Stimulated activated CD4-positive, alpha-beta T cell treated with anti-CD3 and anti-CD28 coated beads, Interleukin-1b, Interleukin-23, amount 100 ng/mL, for 1 hour (primary cell): ENCODE measurements at regions not wholly inside any gene's neighbourhood (a gene's known extent, or its start where the extent isn't known, plus 50 kb on each side); places are given as distances from the start of the nearest gene placed in this dataset.
"Not testable (repeated sequence)": the region's sequence is repeated elsewhere in the genome, so short reads cannot be mapped to it uniquely, and the experiment has no call there.

Experiments used
- DNase-seq, 2 donors: peaks; one replicate each; pipeline ENCODE4 v3.0.0-alpha.2; 2020; ENCODE audit warnings: low read depth in 2 of 2

- no peak for DNase-seq
Observed at GRCh38 chr2:118469103-118469502, 378.3 kb downstream of the EN1 start.

- no peak for DNase-seq
Observed at GRCh38 chr2:118464546-118465265, 376.4 kb downstream of the INSIG2 start.

GRCh38 chr2:118464046-118464445, 375.8 kb downstream of the INSIG2 start:
- DNase-seq, result no peak

GRCh38 chr2:118460425-118460824, 372.2 kb downstream of the INSIG2 start:
- DNase-seq, result no peak

- no peak for DNase-seq
Observed at GRCh38 chr2:118459426-118459825, 371.2 kb downstream of the INSIG2 start.

- DNase-seq, result no peak
Observed at GRCh38 chr2:118457951-118458350, 369.7 kb downstream of the INSIG2 start.

- DNase-seq, result no peak
Observed at GRCh38 chr2:118449401-118449800, 361.1 kb downstream of the INSIG2 start.

GRCh38 chr2:118443596-118443995, 355.3 kb downstream of the INSIG2 start:
- DNase-seq, result no peak

GRCh38 chr2:118442996-118443553, 354.8 kb downstream of the INSIG2 start:
- no peak for DNase-seq

- DNase-seq, result no peak
Observed at GRCh38 chr2:118442046-118442445, 353.8 kb downstream of the INSIG2 start.

GRCh38 chr2:118440404-118441098, 352.3 kb downstream of the INSIG2 start:
- no peak for DNase-seq

GRCh38 chr2:118437501-118437900, 349.2 kb downstream of the INSIG2 start:
- no peak for DNase-seq

- DNase-seq, result no peak
Observed at GRCh38 chr2:118431997-118432396, 343.7 kb downstream of the INSIG2 start.

GRCh38 chr2:118431586-118431985, 343.3 kb downstream of the INSIG2 start:
- no peak for DNase-seq

- DNase-seq, result no peak
Observed at GRCh38 chr2:118431165-118431517, 342.9 kb downstream of the INSIG2 start.

- no peak for DNase-seq
Observed at GRCh38 chr2:118430510-118431164, 342.4 kb downstream of the INSIG2 start.

- DNase-seq, result no peak
Observed at GRCh38 chr2:118425191-118425590, 336.9 kb downstream of the INSIG2 start.

- no peak for DNase-seq
Observed at GRCh38 chr2:118423776-118424175, 335.5 kb downstream of the INSIG2 start.

- DNase-seq, result no peak
Observed at GRCh38 chr2:118421648-118422047, 333.4 kb downstream of the INSIG2 start.

- no peak for DNase-seq
Observed at GRCh38 chr2:118417406-118418120, 329.3 kb downstream of the INSIG2 start.

GRCh38 chr2:118415186-118415585, 326.9 kb downstream of the INSIG2 start:
- not testable (repeated sequence) for DNase-seq
